ENCODE measurements at regions not wholly inside any gene's neighbourhood (a gene's known extent, or its start where the extent isn't known, plus 50 kb on each side); places are given as distances from the start of the nearest gene placed in this dataset.

DNA sequence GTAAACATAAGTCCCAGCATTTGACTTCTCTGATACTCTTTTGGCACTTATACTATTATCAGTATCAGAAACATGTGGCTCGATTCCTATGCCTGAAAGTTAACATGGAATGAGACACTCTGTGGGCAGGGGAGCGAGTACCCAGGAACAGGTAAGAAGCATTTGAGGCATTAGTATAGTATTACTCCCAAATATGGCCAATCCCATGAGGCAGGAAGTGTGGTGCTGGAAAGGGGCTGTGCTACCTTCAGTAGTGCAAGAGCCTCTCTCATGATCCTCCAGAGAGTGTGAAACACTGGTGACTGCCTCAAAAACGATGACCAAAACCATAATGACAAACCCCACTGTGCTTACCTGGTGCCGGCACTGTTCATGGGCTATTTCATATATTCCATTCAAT lies 415.1 kb downstream of the SOX11 start:
- TF ChIP-seq, protein P1, sequence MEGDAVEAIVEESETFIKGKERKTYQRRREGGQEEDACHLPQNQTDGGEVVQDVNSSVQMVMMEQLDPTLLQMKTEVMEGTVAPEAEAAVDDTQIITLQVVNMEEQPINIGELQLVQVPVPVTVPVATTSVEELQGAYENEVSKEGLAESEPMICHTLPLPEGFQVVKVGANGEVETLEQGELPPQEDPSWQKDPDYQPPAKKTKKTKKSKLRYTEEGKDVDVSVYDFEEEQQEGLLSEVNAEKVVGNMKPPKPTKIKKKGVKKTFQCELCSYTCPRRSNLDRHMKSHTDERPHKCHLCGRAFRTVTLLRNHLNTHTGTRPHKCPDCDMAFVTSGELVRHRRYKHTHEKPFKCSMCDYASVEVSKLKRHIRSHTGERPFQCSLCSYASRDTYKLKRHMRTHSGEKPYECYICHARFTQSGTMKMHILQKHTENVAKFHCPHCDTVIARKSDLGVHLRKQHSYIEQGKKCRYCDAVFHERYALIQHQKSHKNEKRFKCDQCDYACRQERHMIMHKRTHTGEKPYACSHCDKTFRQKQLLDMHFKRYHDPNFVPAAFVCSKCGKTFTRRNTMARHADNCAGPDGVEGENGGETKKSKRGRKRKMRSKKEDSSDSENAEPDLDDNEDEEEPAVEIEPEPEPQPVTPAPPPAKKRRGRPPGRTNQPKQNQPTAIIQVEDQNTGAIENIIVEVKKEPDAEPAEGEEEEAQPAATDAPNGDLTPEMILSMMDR (IDR thresholded peaks at IDR 0.05), result no peak

DNA sequence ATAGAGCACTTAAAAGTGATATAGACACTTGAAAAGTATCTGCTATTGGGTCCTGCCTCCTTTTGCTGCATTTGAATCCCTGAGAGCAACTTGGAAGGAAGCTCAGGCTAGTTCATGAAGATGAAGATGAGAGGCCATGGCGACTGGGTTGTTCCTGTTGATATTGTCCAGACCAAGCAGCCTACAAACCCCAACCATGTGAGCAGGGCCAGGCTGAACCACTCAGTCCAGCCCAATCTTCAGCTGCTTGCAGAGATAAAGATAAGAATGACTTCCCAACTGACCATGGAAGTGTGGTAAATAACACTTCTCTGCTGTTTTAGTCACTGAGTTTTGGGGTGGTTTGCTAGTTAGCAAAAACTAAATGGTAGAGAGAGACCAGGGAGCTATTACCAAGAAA lies 417.6 kb downstream of the SOX11 start:
- TF ChIP-seq, protein P1 (IDR thresholded peaks at IDR 0.05), result no peak

DNA sequence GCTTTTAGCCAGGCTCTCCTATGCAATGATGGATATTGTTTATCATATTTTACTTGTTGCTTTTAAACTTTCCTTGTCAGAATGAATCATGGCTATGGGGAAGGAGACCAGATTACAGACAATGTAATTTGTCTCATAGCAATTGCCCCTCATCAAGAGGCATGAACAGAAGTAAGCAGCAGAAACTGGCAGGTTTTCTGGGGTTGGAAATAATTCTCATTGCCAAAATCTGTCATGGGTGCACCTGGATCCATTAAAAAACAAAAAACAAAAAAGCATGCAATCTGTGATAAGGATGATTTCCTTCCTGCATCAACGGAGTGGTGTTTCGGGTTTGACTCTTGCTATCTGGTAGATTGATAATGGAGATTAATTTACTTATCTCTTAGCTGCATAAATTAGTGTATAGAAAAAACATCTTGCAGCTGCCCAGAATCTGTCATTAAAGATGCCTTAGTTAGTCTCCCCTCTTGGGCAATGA lies 419.6 kb downstream of the SOX11 start:
- TF ChIP-seq, protein P1 (IDR thresholded peaks at IDR 0.05), result no peak

DNA sequence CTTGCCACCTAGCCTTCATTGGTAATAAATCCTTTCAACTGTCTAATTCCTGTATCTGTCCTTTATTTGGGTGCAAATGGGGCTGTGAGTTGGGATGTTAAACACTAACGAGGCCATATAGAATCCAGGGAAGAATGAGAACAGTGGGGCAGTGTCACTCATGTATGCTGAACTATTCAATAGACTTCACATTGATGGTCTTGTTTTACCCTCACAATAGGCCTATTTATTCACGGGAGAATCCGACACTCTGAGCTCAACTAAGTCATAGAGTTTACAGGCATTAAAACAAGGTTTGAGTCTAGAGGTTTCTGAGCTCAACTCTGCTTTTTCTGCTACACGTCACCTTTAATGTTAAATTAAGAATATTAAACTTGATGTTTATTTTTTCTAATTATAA lies 421.6 kb downstream of the SOX11 start:
- TF ChIP-seq, protein P1 (IDR thresholded peaks at IDR 0.05), result no peak

DNA sequence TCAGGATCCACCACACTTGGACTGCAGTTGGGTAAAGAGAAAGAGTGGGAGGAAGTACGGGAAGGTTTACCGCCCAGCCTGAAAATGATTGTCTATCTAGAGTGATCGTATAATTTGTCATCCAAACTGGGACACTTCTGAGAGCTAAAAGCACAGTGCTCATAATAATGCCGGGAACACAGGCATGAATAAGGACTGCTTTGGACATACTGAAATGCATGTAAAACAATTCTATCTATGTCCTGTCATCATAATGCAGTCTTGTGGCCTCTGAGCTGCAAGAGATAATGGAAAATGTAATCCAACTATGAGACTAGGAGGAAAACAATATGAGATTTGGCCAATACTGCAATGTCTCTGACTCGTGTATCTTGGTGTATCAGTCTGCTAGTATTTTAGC lies 435.5 kb downstream of the SOX11 start:
- TF ChIP-seq, protein P1 (IDR thresholded peaks at IDR 0.05), result no peak

DNA sequence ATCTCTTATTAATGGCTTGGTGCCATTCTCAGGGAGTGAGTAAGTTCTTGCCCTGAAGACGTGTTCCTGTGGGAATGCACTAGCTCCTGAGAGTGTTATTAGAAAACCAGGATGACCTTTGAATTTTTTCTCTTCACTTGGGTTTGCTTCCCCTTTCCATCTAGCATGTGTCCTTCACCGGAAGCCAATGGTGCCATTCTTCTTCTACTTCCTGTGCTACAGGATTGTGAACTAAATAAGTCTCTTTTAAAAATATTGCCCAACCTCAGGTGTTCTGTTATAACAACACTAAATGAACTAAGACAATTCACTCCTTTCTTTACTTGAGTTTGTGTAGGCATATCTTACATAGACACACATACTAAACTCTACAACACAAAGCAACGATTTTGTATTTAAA lies 447.0 kb downstream of the SOX11 start:
- TF ChIP-seq, protein P1 (IDR thresholded peaks at IDR 0.05), result no peak

DNA sequence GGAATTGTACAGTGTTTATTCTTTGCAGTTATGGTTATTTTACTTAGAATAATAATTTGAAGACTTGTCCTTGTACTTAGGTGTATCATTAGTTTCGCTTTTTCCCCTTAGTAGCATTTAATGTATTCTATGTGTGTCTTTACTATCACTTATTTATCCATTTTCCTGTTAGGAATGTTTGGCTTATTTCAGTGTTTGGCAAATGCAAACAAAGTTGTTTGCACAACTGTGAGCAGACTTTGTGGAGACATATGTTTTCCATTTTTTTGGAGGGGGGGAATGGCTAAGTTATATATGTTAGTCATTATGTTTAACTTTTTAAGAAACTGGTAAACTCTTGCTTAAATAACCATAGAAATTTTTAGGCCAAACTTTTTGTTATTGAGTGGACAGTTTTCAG lies 447.7 kb downstream of the SOX11 start:
- TF ChIP-seq, protein P1 (IDR thresholded peaks at IDR 0.05), result no peak

DNA sequence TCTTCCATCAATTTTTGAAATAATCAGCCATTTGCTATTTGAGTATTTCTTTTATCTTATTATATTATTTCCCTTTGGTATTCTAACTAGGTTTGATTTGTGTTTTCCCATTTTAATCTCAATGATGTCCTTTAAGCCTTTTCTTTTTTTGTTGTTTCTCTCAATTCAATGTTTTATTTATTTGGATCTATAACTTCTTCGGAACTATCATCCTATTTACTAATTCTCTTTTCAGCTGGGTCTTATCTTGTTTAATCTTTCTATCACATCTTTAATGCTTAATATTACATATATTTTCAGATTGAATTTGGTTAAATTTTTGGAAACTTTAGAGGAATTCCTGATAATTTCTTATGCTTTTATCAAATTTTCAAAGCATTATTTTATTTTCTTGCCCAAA lies 448.3 kb downstream of the SOX11 start:
- TF ChIP-seq, protein P1 (IDR thresholded peaks at IDR 0.05), result no peak

Measured in LNCAP (cell line).